Neural cell (in vitro differentiated cells): ENCODE measurements at regions not wholly inside any gene's neighbourhood (a gene's known extent, or its start where the extent isn't known, plus 50 kb on each side); places are given as distances from the start of the nearest gene placed in this dataset.

ENCODE experiments used
- H2AFZ ChIP-seq: fragments of 200-600, 300-800 bp; sonication (generic), shearing (Covaris generic); 2 replicates; pipeline ENCODE4 v1.6.0; 2014; ENCODE audit warnings: low read depth, mild to moderate bottlenecking, antibody characterized with exemption, low read length, moderate library complexity
- H3F3A ChIP-seq: fragments of 200-600 bp; shearing (Covaris generic); 2 replicates; pipeline ENCODE4 v1.6.1; 2016; ENCODE audit warnings: mild to moderate bottlenecking, moderate library complexity, mixed read lengths, antibody characterized with exemption, low read length; ENCODE audit not compliant: insufficient read depth, poor library complexity, severe bottlenecking
- H3K27ac ChIP-seq: fragments of 200-600, 300-800 bp; sonication (generic), shearing (Covaris generic); 2 replicates; pipeline ENCODE4 v1.5.1; 2014; ENCODE audit warnings: mild to moderate bottlenecking, low read length, moderate library complexity
- H3K27me3 ChIP-seq: fragments of 300-800, 200-600 bp; sonication (generic), shearing (Covaris generic); 2 replicates; pipeline ENCODE4 v1.6.0; 2014; ENCODE audit warnings: mild to moderate bottlenecking, low read depth, low read length, moderate library complexity; ENCODE audit not compliant: insufficient read depth
- H3K36me3 ChIP-seq: fragments of 300-800, 200-600 bp; sonication (generic), shearing (Covaris generic); 2 replicates; pipeline ENCODE4 v1.5.1; 2014; ENCODE audit warnings: mild to moderate bottlenecking, antibody characterized with exemption, low read length, moderate library complexity; ENCODE audit not compliant: insufficient read depth
- H3K4me2 ChIP-seq: fragments of 300-800, 200-600 bp; sonication (generic), shearing (Covaris generic); 2 replicates; pipeline ENCODE4 v1.6.0; 2014; ENCODE audit warnings: mild to moderate bottlenecking, low read length
- H3K4me3 ChIP-seq: fragments of 300-800, 200-600 bp; sonication (generic), shearing (Covaris generic); 2 replicates; pipeline ENCODE4 v1.5.1; 2014; ENCODE audit warnings: mild to moderate bottlenecking, low read length, moderate library complexity
- H3K79me2 ChIP-seq: fragments of 200-600 bp; shearing (Covaris generic); replicated peaks from 2 replicates; pipeline ENCODE4 v1.6.0; 2014; ENCODE audit warnings: mild to moderate bottlenecking, low read length, moderate library complexity; ENCODE audit not compliant: insufficient read depth
- H3K9ac ChIP-seq: fragments of 300-800, 200-600 bp; sonication (generic), shearing (Covaris generic); 2 replicates; pipeline ENCODE4 v1.6.1; 2016; ENCODE audit warnings: mild to moderate bottlenecking, low read length, mixed read lengths
- H3K9me2 ChIP-seq: fragments of 200-600 bp; shearing (Covaris generic); 2 replicates; pipeline ENCODE4 v1.6.1; 2016; ENCODE audit warnings: mild to moderate bottlenecking, low read length, mixed read lengths; ENCODE audit not compliant: insufficient read depth
- H3K9me3 ChIP-seq: fragments of 200-600, 300-800 bp; sonication (generic), shearing (Covaris generic); 2 replicates; pipeline ENCODE4 v1.6.1; 2016; ENCODE audit warnings: mild to moderate bottlenecking, mixed run types, low read length, moderate library complexity, mixed read lengths
- H4K20me1 ChIP-seq: fragments of 200-600 bp; shearing (Covaris generic); 2 replicates; pipeline ENCODE4 v1.6.1; 2016; ENCODE audit warnings: mild to moderate bottlenecking, mixed run types; ENCODE audit not compliant: insufficient read depth
- CTCF ChIP-seq: fragments of 450-650 bp; IDR thresholded peaks from 2 replicates; pipeline ENCODE4 v1.5.1; 2014; ENCODE audit warnings: antibody characterized with exemption, mild to moderate bottlenecking, moderate library complexity; ENCODE audit not compliant: poor library complexity, severe bottlenecking
- EP300 ChIP-seq: fragments of 450-650 bp; conservative IDR thresholded peaks from 2 replicates; pipeline ENCODE4 v1.6.1; 2014; ENCODE audit warnings: antibody characterized with exemption, mild to moderate bottlenecking, moderate library complexity; ENCODE audit not compliant: poor library complexity, severe bottlenecking
- EZH2 ChIP-seq: fragments of 200-600, 300-800 bp; shearing (Covaris generic), sonication (generic); IDR thresholded peaks from 2 replicates; pipeline ENCODE4 v1.6.1; 2014; ENCODE audit warnings: antibody characterized with exemption, low read length, borderline replicate concordance, mild to moderate bottlenecking; ENCODE audit not compliant: insufficient read depth, poor library complexity, severe bottlenecking
- MXI1 ChIP-seq: fragments of 450-650 bp; conservative IDR thresholded peaks from 2 replicates; pipeline ENCODE4 v1.6.1; 2014; ENCODE audit warnings: antibody characterized with exemption, mild to moderate bottlenecking; ENCODE audit not compliant: poor library complexity, severe bottlenecking
- POLR2AphosphoS5 ChIP-seq: IDR thresholded peaks from 2 replicates; pipeline ENCODE4 v1.6.1; 2012
- RAD21 ChIP-seq: fragments of 450-650 bp; conservative IDR thresholded peaks from 2 replicates; pipeline ENCODE4 v1.6.1; 2014; ENCODE audit warnings: antibody characterized with exemption, mild to moderate bottlenecking, moderate library complexity
- REST ChIP-seq: IDR thresholded peaks from 2 replicates; pipeline ENCODE4 v1.6.1; 2012; ENCODE audit warnings: borderline replicate concordance
- SMC3 ChIP-seq: fragments of 450-650 bp; conservative IDR thresholded peaks from 2 replicates; pipeline ENCODE4 v1.6.1; 2014; ENCODE audit warnings: antibody characterized with exemption, mild to moderate bottlenecking, moderate library complexity; ENCODE audit not compliant: poor library complexity
- TAF1 ChIP-seq: IDR thresholded peaks from 2 replicates; pipeline ENCODE4 v1.6.1; 2012; ENCODE audit warnings: low read depth

- Histone ChIP-seq H3K36me3 (no peaks in the 10 kb centered on the region), H3K79me2 (no peaks in the 10 kb centered on the region), H4K20me1 (no peaks in the 10 kb centered on the region), H3K9me3 (no peaks in the 10 kb centered on the region), H3K4me2 (no peak overlapping the region), H3K9me2 (no peaks in the 10 kb centered on the region), H3K4me3 (no peak overlapping the region), H3F3A (no peaks in the 10 kb centered on the region), H3K9ac (no peak overlapping the region), H2AFZ (no peak overlapping the region), H3K27me3 (no peaks in the 10 kb centered on the region), H3K27ac (no peak overlapping the region)
- no peak for TF ChIP-seq EP300
- TF ChIP-seq RAD21, result no peak
- peak; percentile 34 for TF ChIP-seq REST
These were observed 97.6 kb upstream of the B3GAT1 start for GRCh38 chr11:134509381-134510232.

- Histone ChIP-seq H3K27ac (no peak overlapping the region), H3K9me2 (no peaks in the 10 kb centered on the region)
- TF ChIP-seq RAD21, result no peak
- TF ChIP-seq CTCF, result no peak
- no peak for TF ChIP-seq EZH2
- TF ChIP-seq EP300, result no peak
- no peak for TF ChIP-seq SMC3
- TF ChIP-seq MXI1, result no peak
- no peak for TF ChIP-seq REST
- no peak for TF ChIP-seq TAF1
- TF ChIP-seq POLR2AphosphoS5, result no peak
These were observed 96.4 kb upstream of the B3GAT1 start for GRCh38 chr11:134508219-134508990.

More at GRCh38 chr11:134508219-134508990, 96.4 kb upstream of the B3GAT1 start:
- Histone ChIP-seq H2AFZ (no peak overlapping the region), H4K20me1 (no peaks in the 10 kb centered on the region), H3K9me3 (no peaks in the 10 kb centered on the region), H3K4me3 (no peak overlapping the region), H3K4me2 (no peak overlapping the region), H3K36me3 (no peaks in the 10 kb centered on the region), H3K27me3 (no peaks in the 10 kb centered on the region), H3K9ac (no peak overlapping the region), H3K79me2 (no peaks in the 10 kb centered on the region), H3F3A (no peaks in the 10 kb centered on the region)
